ENCODE measurements at regions not wholly inside any gene's neighbourhood (a gene's known extent, or its start where the extent isn't known, plus 50 kb on each side); places are given as distances from the start of the nearest gene placed in this dataset.

GRCh38 chr7:35467456-35467978 lies 213.6 kb upstream of the TBX20 start:
- Mint-ChIP-seq H3K4me3 (ENCODE audit: unreplicated experiment) (no peak overlapping the region), H3K9me3 (ENCODE audit: unreplicated experiment) (peaks cover 1% of the 10 kb centered on the region)

GRCh38 chr7:35465791-35466336 lies 212.0 kb upstream of the TBX20 start:
- H3K27ac ChIP-seq (ENCODE audit: low read depth, low read length), result no peak overlapping the region
- H2AFZ ChIP-seq (ENCODE audit: low read depth, low read length), result no peak overlapping the region
- no peak overlapping the region for H3K4me2 ChIP-seq (ENCODE audit: low read length)
- FAIRE-seq, result no peak
- H4K20me1 ChIP-seq (ENCODE audit: insufficient read depth, low read length), result no peaks in the 10 kb centered on the region
- no peaks in the 10 kb centered on the region for H3K36me3 Mint-ChIP-seq (ENCODE audit: low read depth, unreplicated experiment)
- H3K27me3 ChIP-seq (ENCODE audit: insufficient read depth, low read length), result no peaks in the 10 kb centered on the region
- H3K27me3 Mint-ChIP-seq (ENCODE audit: low read depth, unreplicated experiment), result peaks cover 11% of the 10 kb centered on the region
- H3K27ac Mint-ChIP-seq (ENCODE audit: unreplicated experiment), result no peak overlapping the region
- H3K4me1 ChIP-seq (ENCODE audit: insufficient read depth, low read length), result no peaks in the 10 kb centered on the region
- H3K36me3 ChIP-seq (ENCODE audit: insufficient read depth, low read length), result no peaks in the 10 kb centered on the region
- no peak overlapping the region for H3K9ac ChIP-seq (ENCODE audit: low read length)
- H3K79me2 ChIP-seq (ENCODE audit: insufficient read depth, low read length), result no peaks in the 10 kb centered on the region
- peaks cover 1% of the 10 kb centered on the region for H3K9me3 Mint-ChIP-seq (ENCODE audit: unreplicated experiment)
- H3K4me3 Mint-ChIP-seq (ENCODE audit: unreplicated experiment), result no peak overlapping the region
- H3K9me3 ChIP-seq (ENCODE audit: insufficient read depth, low read depth, low read length), result no peaks in the 10 kb centered on the region
- H3K4me3 ChIP-seq (ENCODE audit: insufficient read depth, low read depth, low read length), result no peak overlapping the region
- DNase-seq (ENCODE audit: low read depth), result no peak
- TF ChIP-seq EZH2 (IDR thresholded peaks at IDR 0.05; ENCODE audit: insufficient read depth, low read length) (no peak), CTCF (IDR thresholded peaks at IDR 0.05; ENCODE audit: insufficient read depth, low read depth, low read length) (no peak)
- no peaks in the 10 kb centered on the region for H3K4me1 Mint-ChIP-seq (ENCODE audit: low read depth, unreplicated experiment)

More at GRCh38 chr7:35467456-35467978, 213.6 kb upstream of the TBX20 start:
- Mint-ChIP-seq H3K36me3 (ENCODE audit: low read depth, unreplicated experiment) (no peaks in the 10 kb centered on the region), H3K27me3 (ENCODE audit: low read depth, unreplicated experiment) (peaks cover 11% of the 10 kb centered on the region), H3K4me1 (ENCODE audit: low read depth, unreplicated experiment) (no peaks in the 10 kb centered on the region), H3K27ac (ENCODE audit: unreplicated experiment) (no peak overlapping the region)
- Histone ChIP-seq H3K4me3 (ENCODE audit: insufficient read depth, low read depth, low read length) (no peak overlapping the region), H3K9me3 (ENCODE audit: insufficient read depth, low read depth, low read length) (no peaks in the 10 kb centered on the region), H3K36me3 (ENCODE audit: insufficient read depth, low read length) (no peaks in the 10 kb centered on the region), H3K27me3 (ENCODE audit: insufficient read depth, low read length) (no peaks in the 10 kb centered on the region), H3K4me1 (ENCODE audit: insufficient read depth, low read length) (no peaks in the 10 kb centered on the region), H4K20me1 (ENCODE audit: insufficient read depth, low read length) (no peaks in the 10 kb centered on the region), H2AFZ (ENCODE audit: low read depth, low read length) (no peak overlapping the region), H3K79me2 (ENCODE audit: insufficient read depth, low read length) (no peaks in the 10 kb centered on the region), H3K9ac (ENCODE audit: low read length) (no peak overlapping the region), H3K27ac (ENCODE audit: low read depth, low read length) (no peak overlapping the region), H3K4me2 (ENCODE audit: low read length) (no peak overlapping the region)
- FAIRE-seq, result no peak
- no peak for TF ChIP-seq EZH2 (IDR thresholded peaks at IDR 0.05; ENCODE audit: insufficient read depth, low read length)
- TF ChIP-seq CTCF (IDR thresholded peaks at IDR 0.05; ENCODE audit: insufficient read depth, low read depth, low read length), result no peak
- no peak for DNase-seq (ENCODE audit: low read depth)

GRCh38 chr7:35463751-35464150 lies 209.9 kb upstream of the TBX20 start:
- TF ChIP-seq CTCF (IDR thresholded peaks at IDR 0.05; ENCODE audit: insufficient read depth, low read depth, low read length) (no peak), EZH2 (IDR thresholded peaks at IDR 0.05; ENCODE audit: insufficient read depth, low read length) (no peak)
- Mint-ChIP-seq H3K4me1 (ENCODE audit: low read depth, unreplicated experiment) (no peaks in the 10 kb centered on the region), H3K27ac (ENCODE audit: unreplicated experiment) (no peak overlapping the region), H3K9me3 (ENCODE audit: unreplicated experiment) (peaks cover 2% of the 10 kb centered on the region), H3K36me3 (ENCODE audit: low read depth, unreplicated experiment) (no peaks in the 10 kb centered on the region), H3K27me3 (ENCODE audit: low read depth, unreplicated experiment) (peaks cover 11% of the 10 kb centered on the region), H3K4me3 (ENCODE audit: unreplicated experiment) (no peak overlapping the region)
- Histone ChIP-seq H3K9ac (ENCODE audit: low read length) (no peak overlapping the region), H3K36me3 (ENCODE audit: insufficient read depth, low read length) (no peaks in the 10 kb centered on the region), H3K9me3 (ENCODE audit: insufficient read depth, low read depth, low read length) (no peaks in the 10 kb centered on the region), H3K4me2 (ENCODE audit: low read length) (no peak overlapping the region), H3K27ac (ENCODE audit: low read depth, low read length) (no peak overlapping the region), H3K79me2 (ENCODE audit: insufficient read depth, low read length) (no peaks in the 10 kb centered on the region), H3K27me3 (ENCODE audit: insufficient read depth, low read length) (no peaks in the 10 kb centered on the region), H4K20me1 (ENCODE audit: insufficient read depth, low read length) (no peaks in the 10 kb centered on the region), H3K4me3 (ENCODE audit: insufficient read depth, low read depth, low read length) (no peak overlapping the region), H2AFZ (ENCODE audit: low read depth, low read length) (no peak overlapping the region), H3K4me1 (ENCODE audit: insufficient read depth, low read length) (no peaks in the 10 kb centered on the region)
- no peak for DNase-seq (ENCODE audit: low read depth)
- FAIRE-seq, result no peak
